GM19043 (cell line): ENCODE measurements at regions not wholly inside any gene's neighbourhood (a gene's known extent, or its start where the extent isn't known, plus 50 kb on each side); places are given as distances from the start of the nearest gene placed in this dataset.
"Not testable (repeated sequence)": the region's sequence is repeated elsewhere in the genome, so short reads cannot be mapped to it uniquely, and the experiment has no call there.

ENCODE experiments used
- ATAC-seq: cut with Tn5 transposase; IDR thresholded peaks from one replicate; pipeline ENCODE4 v1.9.1; 2021; ENCODE audit warnings: low read depth; ENCODE audit not compliant: unreplicated experiment

GRCh38 chr5:72760259-72760658, 56.2 kb upstream of the TNPO1 start:
- ATAC-seq, result no peak

GRCh38 chr5:72752909-72753308, 63.6 kb upstream of the TNPO1 start:
- no peak for ATAC-seq

DNA sequence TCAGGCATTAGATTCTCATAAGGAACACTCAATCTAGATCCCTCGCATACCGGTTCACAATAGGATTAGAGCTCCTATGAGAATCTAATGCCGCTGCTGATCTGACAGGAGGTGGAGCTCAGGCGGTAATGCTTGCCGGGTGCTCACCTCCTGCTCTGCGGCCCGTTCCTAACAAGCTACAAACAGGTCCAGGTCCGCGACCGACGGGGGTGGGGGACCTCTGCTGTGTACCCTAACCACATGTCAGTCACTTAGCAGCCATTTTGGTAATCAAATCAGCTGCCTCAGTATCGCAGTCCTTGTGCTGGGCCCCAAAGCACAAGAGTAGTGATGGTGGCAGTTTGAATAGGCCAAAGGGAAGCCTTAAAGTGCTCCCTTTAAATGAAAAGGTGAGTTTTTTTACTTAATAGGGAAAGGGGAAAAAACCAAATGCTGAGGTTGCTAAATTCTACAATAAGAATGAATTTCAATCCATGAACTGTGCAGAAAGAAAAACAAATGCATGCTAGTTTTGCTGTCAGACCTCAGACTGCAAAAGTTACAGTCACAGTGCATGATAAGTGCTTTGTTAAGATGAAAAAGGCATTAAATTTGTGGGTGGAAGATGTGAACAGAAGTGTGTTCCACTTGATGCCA, 67.0 kb upstream of the TNPO1 start:
- ATAC-seq, result no peak

GRCh38 chr5:72747826-72748225, 68.6 kb upstream of the TNPO1 start:
- ATAC-seq, result no peak

GRCh38 chr5:72746736-72747135, 69.7 kb upstream of the TNPO1 start:
- ATAC-seq, result no peak

DNA sequence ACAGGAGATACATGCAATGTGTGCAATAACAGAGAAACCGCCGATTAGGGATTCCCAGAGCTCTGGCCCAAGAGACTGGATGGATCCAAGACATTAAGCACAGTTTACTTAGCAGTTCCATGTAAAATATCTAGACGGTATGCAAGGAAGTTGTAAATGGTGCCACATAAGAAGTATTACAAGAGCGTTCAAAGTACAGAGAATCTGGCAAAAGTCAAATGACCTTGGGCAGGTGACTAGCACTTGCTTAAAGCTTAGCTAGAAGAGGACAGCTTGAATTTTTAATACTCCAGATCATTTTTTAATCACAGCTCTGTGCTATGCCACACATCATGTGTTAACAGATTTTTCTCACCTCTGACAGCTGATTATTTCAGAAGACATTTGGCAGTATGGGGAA, 72.3 kb upstream of the TNPO1 start:
- ATAC-seq, result no peak

DNA sequence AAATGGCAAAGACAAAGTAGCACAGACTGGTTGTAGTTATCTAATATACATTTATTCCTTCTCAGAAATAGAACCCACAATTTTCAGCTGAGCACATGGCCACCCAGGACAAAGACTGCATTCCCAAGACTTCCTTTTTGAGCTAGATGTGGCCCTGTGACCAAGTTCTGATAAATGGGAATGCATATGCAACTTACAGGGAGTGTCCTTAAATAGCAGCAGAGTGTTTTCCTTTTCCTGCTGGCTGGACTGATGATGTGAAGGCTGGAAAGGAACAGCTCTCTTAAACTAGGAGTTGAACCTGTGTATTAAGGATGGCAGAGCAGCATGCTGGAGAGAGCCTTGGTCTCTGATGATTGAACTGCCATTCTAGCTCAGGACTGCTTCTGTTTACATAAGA, 74.7 kb upstream of the TNPO1 start:
- ATAC-seq, result no peak

DNA sequence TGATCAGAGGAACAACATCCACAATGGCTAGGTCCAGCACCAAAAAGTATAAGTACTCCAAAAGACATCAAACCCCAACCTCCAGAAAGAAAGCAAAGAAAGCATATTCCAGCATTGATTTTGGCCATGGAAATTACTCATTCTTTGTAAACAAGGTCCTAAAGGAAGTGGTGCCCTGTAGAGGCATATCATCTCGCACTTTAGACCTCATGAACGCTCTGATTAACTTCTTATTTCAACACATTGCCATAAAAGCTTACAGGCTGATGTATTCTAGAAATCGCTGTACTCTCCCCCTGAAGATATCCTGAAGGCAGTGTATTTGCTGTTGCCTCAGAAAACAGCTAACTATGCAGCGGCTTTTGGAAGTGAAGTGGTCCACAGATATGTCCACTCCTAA, 82.7 kb upstream of the TNPO1 start:
- ATAC-seq, result no peak

DNA sequence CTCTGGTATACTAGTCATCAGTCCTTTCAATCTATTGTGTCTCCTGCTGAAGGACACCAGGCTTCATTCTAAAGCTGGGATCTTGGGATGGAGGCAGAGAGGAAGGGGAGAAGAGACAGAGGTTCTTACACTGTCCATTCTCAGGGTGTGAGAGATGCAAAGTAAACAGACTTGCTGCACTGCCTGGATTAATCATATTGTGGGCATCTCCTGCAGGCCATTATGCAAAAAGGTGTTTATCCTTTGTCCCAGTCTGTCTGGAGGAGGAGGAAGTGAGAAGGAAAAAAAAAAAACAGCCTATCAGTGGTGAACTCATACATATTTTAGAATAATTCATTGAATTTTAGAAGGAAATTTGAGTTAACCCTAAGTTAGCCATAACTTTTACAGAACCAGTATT, 92.9 kb upstream of the TNPO1 start:
- ATAC-seq, result no peak

GRCh38 chr5:72722792-72723452, 93.5 kb upstream of the TNPO1 start:
- ATAC-seq, result no peak

DNA sequence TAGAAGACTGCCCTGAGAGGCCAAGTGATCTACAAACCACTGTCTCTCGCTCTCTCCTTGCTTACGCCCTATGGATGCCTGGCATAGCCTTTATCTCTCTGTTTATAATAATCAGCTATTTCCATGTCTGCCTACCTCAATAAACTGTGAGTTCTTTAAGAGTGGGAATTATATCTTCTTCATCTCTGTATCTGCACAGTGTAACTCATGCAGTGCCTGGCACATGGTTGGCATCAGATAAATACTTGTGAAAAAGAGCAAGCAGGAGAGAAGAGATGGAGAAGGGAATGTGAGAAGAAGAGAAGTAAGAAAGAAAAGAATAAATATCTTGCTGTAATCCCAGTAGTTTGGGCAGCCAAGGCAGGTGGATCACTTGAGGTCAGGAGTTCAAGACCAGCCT, 94.6 kb upstream of the TNPO1 start:
- ATAC-seq, result no peak

GRCh38 chr5:72720205-72720604, 96.3 kb upstream of the TNPO1 start:
- no peak for ATAC-seq

DNA sequence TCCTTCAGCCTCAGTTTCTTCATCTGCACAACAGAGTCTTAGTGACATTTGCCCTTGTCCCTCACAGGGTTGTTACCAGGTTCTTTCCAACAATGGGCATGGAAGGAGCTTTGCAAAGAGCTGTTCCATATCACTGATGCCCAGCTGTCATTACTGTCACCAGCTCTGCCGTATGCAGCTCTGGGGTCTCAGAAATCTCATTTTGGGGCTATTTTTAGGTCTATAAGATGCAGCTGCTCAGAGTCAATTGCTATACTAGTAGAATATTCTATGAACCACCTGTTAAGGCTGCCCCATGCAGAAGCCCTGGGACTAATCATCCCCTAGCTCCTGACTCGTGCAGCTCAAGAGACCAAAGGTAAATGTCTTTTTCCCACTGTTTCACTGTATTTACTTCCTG, 105.1 kb upstream of the TNPO1 start:
- ATAC-seq, result no peak

GRCh38 chr5:72709341-72709740, 107.1 kb upstream of the TNPO1 start:
- ATAC-seq, result no peak

- no peak for ATAC-seq
These were observed 111.3 kb upstream of the TNPO1 start for GRCh38 chr5:72705178-72705577.

DNA sequence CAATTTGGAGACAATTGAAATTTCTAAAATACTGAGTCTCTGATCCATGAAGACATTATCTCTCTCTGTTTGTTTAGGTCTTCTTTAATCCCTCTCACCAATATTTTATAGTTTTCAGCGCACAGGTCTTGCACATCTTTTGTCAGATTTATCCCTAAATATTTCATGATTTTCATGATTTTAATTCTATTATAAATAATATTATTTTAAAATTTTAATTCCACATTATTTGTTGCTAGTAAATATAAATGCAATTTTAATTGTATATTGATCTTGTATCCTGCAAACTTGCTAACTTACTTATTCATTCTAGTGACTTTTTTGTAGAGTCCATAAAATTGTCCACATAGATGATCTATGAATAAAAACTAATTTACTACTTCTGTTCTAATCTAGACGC, 112.6 kb upstream of the TNPO1 start:
- ATAC-seq, result no peak

GRCh38 chr5:72702881-72703434, 113.5 kb upstream of the TNPO1 start:
- no peak for ATAC-seq

- not testable (repeated sequence) for ATAC-seq
These were observed 114.4 kb upstream of the TNPO1 start for GRCh38 chr5:72702105-72702504.

- no peak for ATAC-seq
These were observed 118.0 kb upstream of the TNPO1 start for GRCh38 chr5:72698481-72698880.

- ATAC-seq, result no peak
These were observed 118.8 kb upstream of the TNPO1 start for GRCh38 chr5:72697622-72698021.

DNA sequence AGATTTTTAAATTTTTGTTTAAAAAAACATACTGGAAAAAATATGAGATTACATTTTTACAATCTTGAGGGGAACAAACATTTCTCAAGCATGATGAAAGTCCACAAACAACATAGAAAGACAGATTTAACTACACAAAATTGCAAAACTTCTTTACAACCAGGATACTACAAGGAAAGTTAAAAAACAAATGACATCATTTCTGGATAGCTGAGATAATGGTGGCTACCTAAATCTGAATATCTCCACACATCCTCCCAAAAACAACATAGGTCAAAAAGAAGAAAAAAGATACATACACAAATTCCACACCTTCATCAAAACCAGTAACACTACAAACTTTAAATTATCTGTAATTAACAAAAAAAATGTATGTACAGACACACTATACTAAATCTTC, 120.8 kb upstream of the TNPO1 start:
- ATAC-seq, result no peak

DNA sequence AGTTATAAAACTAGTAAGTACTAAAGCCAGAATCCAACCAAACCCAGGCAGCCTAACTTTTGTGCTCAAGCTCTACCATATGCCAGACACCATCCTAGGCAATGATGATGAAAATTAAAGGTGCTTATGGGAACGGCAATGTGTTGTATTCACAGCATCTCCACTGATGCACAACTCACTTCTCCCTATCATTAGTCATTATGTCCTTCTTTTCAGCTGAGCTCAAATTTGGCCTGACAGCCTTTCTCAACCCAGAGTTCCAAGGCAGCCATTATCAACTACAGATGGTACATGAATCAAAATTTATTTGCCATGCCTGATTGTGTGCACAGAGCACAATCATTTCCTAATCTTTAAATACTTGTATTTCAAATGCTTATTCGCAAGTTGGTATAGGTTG, 121.6 kb upstream of the TNPO1 start:
- no peak for ATAC-seq
